ENCODE measurements at regions not wholly inside any gene's neighbourhood (a gene's known extent, or its start where the extent isn't known, plus 50 kb on each side); places are given as distances from the start of the nearest gene placed in this dataset.
"Not testable (repeated sequence)": the region's sequence is repeated elsewhere in the genome, so short reads cannot be mapped to it uniquely, and the experiment has no call there.

- DNase-seq = no peak
These were observed 335.5 kb upstream of the SPRED2 start for GRCh38 chr2:65767946-65768345.

GRCh38 chr2:65766768-65767267 is 334.4 kb upstream of the SPRED2 start:
- DNase-seq = no peak

GRCh38 chr2:65765376-65765775 is 333.0 kb upstream of the SPRED2 start:
- DNase-seq = no peak

- no peak for DNase-seq
These were observed 329.7 kb upstream of the SPRED2 start for GRCh38 chr2:65762068-65762467.

GRCh38 chr2:65754219-65754618 is 321.8 kb upstream of the SPRED2 start:
- DNase-seq = no peak

- no peak for DNase-seq
These were observed 319.0 kb upstream of the SPRED2 start for GRCh38 chr2:65751408-65751807.

GRCh38 chr2:65749545-65749944 is 317.1 kb upstream of the SPRED2 start:
- no peak for DNase-seq

- not testable (repeated sequence) for DNase-seq
These were observed 315.5 kb upstream of the SPRED2 start for GRCh38 chr2:65747875-65748274.

GRCh38 chr2:65746931-65747675 is 314.7 kb upstream of the SPRED2 start:
- DNase-seq = no peak

GRCh38 chr2:65744477-65745200 is 312.2 kb upstream of the SPRED2 start:
- no peak for DNase-seq

GRCh38 chr2:65742977-65743376 is 310.6 kb upstream of the SPRED2 start:
- no peak for DNase-seq

- no peak for DNase-seq
These were observed 307.5 kb upstream of the SPRED2 start for GRCh38 chr2:65739927-65740326.

GRCh38 chr2:65737452-65738011 is 305.1 kb upstream of the SPRED2 start:
- DNase-seq = no peak

GRCh38 chr2:65731476-65731875 is 299.1 kb upstream of the SPRED2 start:
- DNase-seq = no peak

GRCh38 chr2:65730186-65730585 is 297.8 kb upstream of the SPRED2 start:
- DNase-seq = no peak

GRCh38 chr2:65729246-65729645 is 296.8 kb upstream of the SPRED2 start:
- no peak for DNase-seq

GRCh38 chr2:65728477-65729180 is 296.2 kb upstream of the SPRED2 start:
- DNase-seq = no peak

- no peak for DNase-seq
These were observed 295.4 kb upstream of the SPRED2 start for GRCh38 chr2:65727816-65728215.

- DNase-seq = no peak
These were observed 295.0 kb upstream of the SPRED2 start for GRCh38 chr2:65727381-65727780.

GRCh38 chr2:65724752-65725151 is 292.4 kb upstream of the SPRED2 start:
- DNase-seq = no peak

- DNase-seq = no peak
These were observed 291.9 kb upstream of the SPRED2 start for GRCh38 chr2:65724336-65724735.

GRCh38 chr2:65722028-65722778 is 289.8 kb upstream of the SPRED2 start:
- DNase-seq = no peak

- DNase-seq = no peak
These were observed 284.3 kb upstream of the SPRED2 start for GRCh38 chr2:65716698-65717097.

Measured in DMS 273 treated with DMSO at 0.1 percent for 48 hours (cell line).